H1 (cell line): ENCODE measurements at regions not wholly inside any gene's neighbourhood (a gene's known extent, or its start where the extent isn't known, plus 50 kb on each side); places are given as distances from the start of the nearest gene placed in this dataset.

Source experiments
- BACH1 ChIP-seq: IDR thresholded peaks from 2 replicates; pipeline ENCODE4 v1.6.1; 2012; ENCODE audit warnings: low read length, improper control_type of control experiment
- BCL11A ChIP-seq, 2 experiments: IDR thresholded peaks; one replicate each; pipeline ENCODE4 v1.6.1; 2011; ENCODE audit warnings: low read depth in 2 of 2, low read length in 2 of 2, mild to moderate bottlenecking in 2 of 2
- SRF ChIP-seq: IDR thresholded peaks from 2 replicates; pipeline ENCODE4 v1.6.1; 2011; ENCODE audit warnings: mild to moderate bottlenecking, low read depth, low read length, moderate library complexity
- TAF7 ChIP-seq: optimal IDR thresholded peaks from 2 replicates; pipeline ENCODE3; 2011; ENCODE audit warnings: low read depth, mild to moderate bottlenecking, inconsistent platforms, low read length, moderate library complexity, borderline replicate concordance
- TCF12 ChIP-seq: IDR thresholded peaks from 2 replicates; pipeline ENCODE4 v1.6.1; 2011; ENCODE audit warnings: low read depth, mild to moderate bottlenecking, low read length

DNA sequence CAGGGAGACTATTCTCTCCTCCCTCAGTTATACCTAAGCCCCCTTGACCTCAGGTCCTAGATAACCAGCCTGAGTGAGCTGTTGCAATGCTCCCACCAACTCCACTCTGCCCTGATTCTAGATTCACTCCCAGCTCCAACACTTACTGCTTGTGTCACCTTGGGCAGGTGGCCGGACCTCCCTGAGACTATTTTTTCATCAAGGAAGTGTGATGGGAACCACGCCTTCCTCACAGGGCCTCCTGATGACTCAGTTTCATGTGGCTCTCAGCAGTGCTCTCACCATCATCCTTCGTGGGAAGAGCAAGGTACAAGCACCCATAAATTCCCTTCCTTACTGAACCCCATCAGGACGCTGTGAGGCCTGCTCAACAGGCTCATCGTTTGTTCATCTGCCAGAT is 925.8 kb upstream of the ZNF722 start (continued):
- TF ChIP-seq TAF7 (no peak), SRF (no peak), BCL11A (IDR thresholded peaks at IDR 0.05; ENCODE audit: low read depth in 2 of 2, low read length in 2 of 2) (no peak), BACH1 (no peak), TCF12 (no peak)
